GM12878 (cell line): ENCODE measurements at regions not wholly inside any gene's neighbourhood (a gene's known extent, or its start where the extent isn't known, plus 50 kb on each side); places are given as distances from the start of the nearest gene placed in this dataset.

ENCODE experiments used
- BCL11A ChIP-seq: IDR thresholded peaks from 2 replicates; pipeline ENCODE4 v1.6.1; 2011; ENCODE audit warnings: low read depth, low read length
- DPF2 ChIP-seq: fragments of 450-650 bp; IDR thresholded peaks from 2 replicates; pipeline ENCODE4 v1.6.1; 2017; ENCODE audit warnings: mild to moderate bottlenecking
- E4F1 ChIP-seq: fragments of 450-650 bp; IDR thresholded peaks from 2 replicates; pipeline ENCODE4 v1.6.1; 2018; ENCODE audit warnings: borderline replicate concordance, mild to moderate bottlenecking; ENCODE audit not compliant: partially characterized antibody
- EGR1 ChIP-seq, 2 experiments: IDR thresholded peaks; 1 replicate in 1 of 2; 2 replicates in 1 of 2; pipeline ENCODE4 v1.6.1; 2011 to 2012; ENCODE audit warnings: low read depth in 2 of 2, low read length in 2 of 2, borderline replicate concordance in 1 of 2, mild to moderate bottlenecking in 1 of 2, moderate library complexity in 1 of 2
- FOXM1 ChIP-seq: IDR thresholded peaks from 2 replicates; pipeline ENCODE4 v1.6.1; 2012; ENCODE audit warnings: low read depth, mild to moderate bottlenecking, inconsistent platforms, low read length, moderate library complexity
- IRF5 ChIP-seq: fragments of 450-650 bp; IDR thresholded peaks from 2 replicates; pipeline ENCODE4 v1.6.1; 2017; ENCODE audit warnings: borderline replicate concordance
- JUNB ChIP-seq: IDR thresholded peaks from 2 replicates; pipeline ENCODE4 v1.6.1; 2016; ENCODE audit warnings: antibody characterized with exemption, mild to moderate bottlenecking
- NBN ChIP-seq: fragments of 450-650 bp; IDR thresholded peaks from 2 replicates; pipeline ENCODE4 v1.6.1; 2016
- POLR2A ChIP-seq: IDR thresholded peaks from 2 replicates; pipeline ENCODE4 v1.6.1; 2011; ENCODE audit warnings: low read depth, mild to moderate bottlenecking, low read length
- POLR2AphosphoS2 ChIP-seq: IDR thresholded peaks from 2 replicates; pipeline ENCODE4 v1.6.1; 2011; ENCODE audit warnings: low read depth, mild to moderate bottlenecking, low read length, improper control_type of control experiment, moderate library complexity
- POLR2AphosphoS5 ChIP-seq: IDR thresholded peaks from 2 replicates; pipeline ENCODE4 v1.6.1; 2011; ENCODE audit warnings: mild to moderate bottlenecking, low read length, inconsistent platforms
- SPI1 ChIP-seq: IDR thresholded peaks from 2 replicates; pipeline ENCODE4 v1.6.1; 2011; ENCODE audit warnings: low read depth, mild to moderate bottlenecking, low read length, moderate library complexity, borderline replicate concordance; ENCODE audit not compliant: insufficient read depth
- SREBF1 ChIP-seq: IDR thresholded peaks from 2 replicates; pipeline ENCODE4 v1.6.1; 2012; ENCODE audit warnings: mild to moderate bottlenecking, low read length
- SUPT20H ChIP-seq: IDR thresholded peaks from 2 replicates; pipeline ENCODE4 v1.6.1; 2011; ENCODE audit warnings: low read depth, mild to moderate bottlenecking, low read length, moderate library complexity, borderline replicate concordance; ENCODE audit not compliant: control insufficient read depth
- USF2 ChIP-seq: IDR thresholded peaks from 2 replicates; pipeline ENCODE4 v1.6.1; 2011; ENCODE audit warnings: low read depth, low read length, improper control_type of control experiment, borderline replicate concordance
- WRNIP1 ChIP-seq: IDR thresholded peaks from 2 replicates; pipeline ENCODE4 v1.6.1; 2011; ENCODE audit warnings: low read depth, low read length, improper control_type of control experiment, borderline replicate concordance
- YBX1 ChIP-seq: fragments of 450-650 bp; IDR thresholded peaks from 2 replicates; pipeline ENCODE4 v1.6.1; 2016; ENCODE audit warnings: antibody characterized with exemption
- ZBTB40 ChIP-seq: fragments of 450-650 bp; IDR thresholded peaks from 2 replicates; pipeline ENCODE4 v1.6.1; 2016; ENCODE audit warnings: mild to moderate bottlenecking, moderate library complexity, borderline replicate concordance

- TF ChIP-seq ZBTB40: no peak
- peak; percentile 52; the same call in 1 of the 2 replicates for TF ChIP-seq SPI1
- TF ChIP-seq BCL11A: no peak
- no peak for TF ChIP-seq FOXM1
- TF ChIP-seq USF2: no peak
- no peak for TF ChIP-seq IRF5
- TF ChIP-seq SREBF1: no peak
- peak; percentile 49; the same call in 1 of the 2 replicates for TF ChIP-seq POLR2A
- no peak for TF ChIP-seq NBN
- TF ChIP-seq WRNIP1: no peak
- no peak for TF ChIP-seq POLR2AphosphoS5
- no peak for TF ChIP-seq DPF2
- no peak for TF ChIP-seq SUPT20H
- TF ChIP-seq E4F1: no peak
- TF ChIP-seq EGR1 (IDR thresholded peaks at IDR 0.05; ENCODE audit: borderline replicate concordance in 1 of 2, low read depth in 2 of 2, low read length in 2 of 2): no peak
- no peak for TF ChIP-seq YBX1
- no peak for TF ChIP-seq JUNB
- TF ChIP-seq POLR2AphosphoS2: 0 out of 2 replicates have a peak, but pooled peaks have one; percentile 41
Observed at GRCh38 chr10:11683529-11684320, 58.5 kb upstream of the ECHDC3 start (continued).
